GM19467 (cell line): ENCODE measurements at regions not wholly inside any gene's neighbourhood (a gene's known extent, or its start where the extent isn't known, plus 50 kb on each side); places are given as distances from the start of the nearest gene placed in this dataset.

Experiments
- ATAC-seq: cut with Tn5 transposase; IDR thresholded peaks from one replicate; pipeline ENCODE4 v1.9.1; 2021; ENCODE audit warnings: mild to moderate bottlenecking, moderate library complexity; ENCODE audit not compliant: unreplicated experiment

DNA sequence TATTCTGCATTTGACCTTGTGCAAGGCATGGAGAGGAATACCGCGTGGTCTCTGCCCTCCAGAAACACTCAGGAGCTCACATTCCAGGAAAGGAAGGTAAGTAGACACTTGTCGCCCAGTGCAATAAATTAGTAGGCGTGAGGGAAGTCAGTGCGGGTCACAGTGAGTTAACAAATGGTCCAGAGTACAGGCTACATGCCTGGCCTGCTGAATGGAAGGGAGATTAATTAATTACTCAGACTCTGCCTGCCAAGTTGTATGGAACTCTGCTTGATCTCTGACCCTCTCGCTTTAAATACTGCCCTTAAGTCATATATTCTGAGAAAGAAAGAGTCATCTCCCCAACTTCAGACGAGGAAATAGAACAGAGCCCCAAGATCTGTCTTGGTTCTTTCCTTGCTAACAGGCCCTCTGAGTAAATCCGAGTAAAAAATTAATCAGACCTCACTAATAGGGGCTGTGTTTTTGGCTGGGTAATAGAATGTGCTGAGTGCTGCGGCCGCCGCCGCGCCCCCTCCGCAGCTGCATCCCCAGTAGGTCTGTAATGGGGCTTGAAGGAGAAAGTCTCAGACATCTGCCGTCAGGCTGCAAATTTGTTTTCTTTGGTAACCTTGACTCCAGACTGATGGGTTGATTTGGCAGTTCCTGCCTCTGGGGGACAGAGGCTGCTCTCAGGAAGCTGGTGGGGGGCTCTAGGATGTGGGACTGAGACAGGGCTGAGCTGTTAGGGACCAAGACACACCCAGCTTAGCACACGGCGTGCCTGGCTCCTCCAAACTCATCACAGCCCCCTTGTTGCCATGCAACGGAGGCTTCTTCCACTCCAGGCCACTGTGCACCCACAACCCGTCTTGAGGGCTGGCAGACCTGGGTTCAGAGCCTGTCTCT, 144.4 kb downstream of the NSG2 start:
- no peak for ATAC-seq

DNA sequence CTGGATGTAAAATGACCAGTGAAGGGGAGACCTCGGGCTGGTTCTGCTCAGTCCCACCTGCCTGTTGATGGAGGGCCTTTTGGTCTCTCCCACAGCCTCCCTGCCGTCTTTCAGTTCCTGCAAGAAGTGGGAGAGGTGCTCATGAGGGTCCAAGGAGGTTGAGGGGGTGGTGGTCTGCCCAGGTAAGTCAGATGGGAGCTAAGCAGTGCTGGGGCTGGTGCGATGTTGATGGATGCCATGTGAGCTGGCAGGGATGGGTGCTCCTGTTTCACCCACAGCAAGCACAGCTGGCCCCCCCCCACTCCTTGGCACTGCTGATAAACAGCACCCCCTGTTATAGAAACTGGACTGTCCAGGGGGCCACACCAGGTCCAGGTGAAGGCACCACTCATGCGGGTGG, 145.6 kb downstream of the NSG2 start:
- ATAC-seq = no peak

DNA sequence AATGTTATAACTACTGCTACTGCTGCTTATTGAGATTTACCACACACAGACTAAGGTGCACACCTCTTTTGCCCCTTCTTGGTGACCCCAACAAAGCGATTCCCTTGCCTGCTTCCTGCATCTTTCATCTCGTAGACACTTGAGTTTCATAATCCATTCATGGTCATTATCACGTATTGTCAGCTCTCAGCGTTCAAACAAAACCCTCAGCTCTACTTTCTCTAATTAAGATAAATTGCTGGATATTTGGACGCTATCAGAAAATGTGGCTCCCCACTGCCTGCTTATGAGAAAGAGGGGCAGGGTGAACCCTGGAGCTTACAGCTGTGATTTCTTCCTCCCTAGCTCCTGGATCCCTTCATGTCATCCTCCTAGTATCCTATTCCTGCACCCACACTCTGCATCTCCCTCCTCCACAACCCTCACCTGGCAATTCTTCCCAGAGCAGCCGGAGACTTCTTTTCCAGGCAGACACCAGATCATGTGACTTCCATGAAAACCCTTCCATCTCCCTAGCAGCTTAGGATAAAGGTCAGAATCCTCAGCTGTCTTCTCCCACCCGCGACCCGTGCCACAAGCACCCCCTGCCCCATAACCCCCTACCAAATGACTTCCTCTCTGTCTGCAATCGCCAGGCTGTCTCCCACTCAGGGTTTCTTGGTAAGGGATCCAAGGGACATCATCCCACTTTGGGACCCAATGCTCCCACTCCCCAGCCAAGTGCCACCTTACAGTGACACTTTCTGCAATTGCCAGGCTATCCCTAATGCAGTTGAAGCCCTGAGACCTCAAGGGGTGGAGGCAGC, 146.5 kb downstream of the NSG2 start:
- no peak for ATAC-seq

DNA sequence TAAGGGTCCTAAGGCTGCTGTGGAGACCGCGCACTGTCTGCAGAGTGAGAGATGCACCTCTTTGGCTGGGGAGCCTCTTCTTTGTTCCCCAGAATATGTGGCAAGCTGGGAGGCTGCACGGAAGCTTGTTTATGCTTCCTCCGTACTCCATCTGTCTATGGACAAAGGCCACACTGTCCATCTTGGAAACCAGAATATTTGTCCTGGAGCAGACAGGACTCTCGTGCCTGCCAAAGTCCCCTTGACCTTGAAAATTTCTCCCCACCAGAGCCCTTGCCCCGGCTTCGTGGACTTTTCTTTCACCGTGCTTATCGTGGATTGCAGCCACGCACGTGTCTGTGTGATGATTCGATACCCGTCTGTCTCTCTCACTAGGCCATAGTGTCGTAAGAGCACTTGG, 147.4 kb downstream of the NSG2 start:
- ATAC-seq = no peak

DNA sequence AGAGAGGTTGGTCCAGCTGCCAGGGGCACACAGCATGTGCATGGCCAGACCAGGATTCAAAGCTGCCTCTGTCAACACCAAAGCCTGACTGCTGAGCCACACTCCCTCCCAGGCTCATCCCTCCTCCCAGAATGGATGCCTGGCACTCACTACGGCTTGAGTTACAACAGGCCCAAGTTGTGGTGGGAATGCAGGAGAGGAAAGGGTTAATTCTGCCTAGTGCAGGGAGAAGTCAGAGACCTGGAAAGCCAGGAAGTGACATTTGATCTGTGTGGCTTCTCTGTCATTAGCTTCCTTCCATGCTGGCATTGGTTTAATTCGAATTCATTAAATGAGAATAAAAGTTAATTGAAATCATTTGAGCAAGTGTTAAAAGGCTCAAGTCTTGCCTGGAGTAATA, 150.0 kb downstream of the NSG2 start:
- ATAC-seq = no peak

DNA sequence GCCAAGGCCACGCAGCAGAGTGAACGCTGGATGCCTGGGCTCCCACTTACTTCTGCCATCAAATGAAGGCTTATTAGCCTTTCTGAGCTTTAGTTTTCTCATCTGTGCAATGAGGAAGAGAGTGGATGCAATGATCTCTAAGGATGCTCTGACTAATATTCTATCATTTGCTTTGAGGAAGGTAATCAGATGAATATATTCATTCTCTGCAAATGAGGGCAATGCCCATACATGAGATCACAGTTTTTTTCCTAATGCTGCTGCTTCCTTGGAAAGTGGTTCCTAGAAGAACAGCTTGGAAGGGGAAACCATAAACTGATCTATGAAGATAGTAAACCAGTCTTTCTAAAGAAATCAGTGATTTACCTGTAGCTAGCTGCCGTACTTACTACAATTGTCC, 152.4 kb downstream of the NSG2 start:
- no peak for ATAC-seq

DNA sequence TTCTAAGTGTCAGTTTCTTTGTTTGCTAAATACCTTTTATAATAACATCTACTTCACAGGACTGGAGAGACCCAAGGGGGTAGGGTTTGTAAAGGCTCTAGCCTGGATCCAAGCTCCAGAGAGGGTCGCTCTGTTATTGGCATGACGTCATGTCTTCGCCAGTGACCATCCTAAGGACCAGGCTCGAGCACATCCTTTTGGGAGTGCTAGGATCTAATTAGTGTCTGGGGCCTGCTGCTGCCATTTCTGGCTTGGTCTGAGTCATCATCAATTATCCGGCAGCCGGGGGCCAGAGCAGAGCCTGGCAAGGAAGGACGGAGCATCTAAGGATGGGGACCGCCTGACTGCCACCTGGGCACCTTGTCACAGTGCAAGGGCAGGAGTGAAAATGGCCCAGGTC, 153.0 kb downstream of the NSG2 start:
- no peak for ATAC-seq

DNA sequence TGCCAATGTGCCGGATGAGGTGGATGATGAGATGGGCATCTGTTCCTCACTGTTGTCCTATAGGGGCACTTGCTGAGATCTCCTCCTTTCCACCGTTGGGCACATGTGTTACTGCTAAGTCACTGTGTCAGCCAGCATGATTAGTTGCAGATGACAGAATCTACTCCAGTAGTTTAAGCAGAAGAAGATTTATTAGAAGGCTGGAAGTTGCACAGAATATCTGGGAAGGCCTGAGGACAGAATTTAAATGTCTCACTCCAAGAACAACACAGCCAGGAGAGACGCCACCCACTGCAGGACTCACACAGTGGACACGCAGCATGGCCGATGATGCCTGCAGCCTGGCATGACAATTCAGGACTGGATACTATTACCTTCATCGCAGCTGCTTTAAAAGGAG, 157.5 kb downstream of the NSG2 start:
- no peak for ATAC-seq

DNA sequence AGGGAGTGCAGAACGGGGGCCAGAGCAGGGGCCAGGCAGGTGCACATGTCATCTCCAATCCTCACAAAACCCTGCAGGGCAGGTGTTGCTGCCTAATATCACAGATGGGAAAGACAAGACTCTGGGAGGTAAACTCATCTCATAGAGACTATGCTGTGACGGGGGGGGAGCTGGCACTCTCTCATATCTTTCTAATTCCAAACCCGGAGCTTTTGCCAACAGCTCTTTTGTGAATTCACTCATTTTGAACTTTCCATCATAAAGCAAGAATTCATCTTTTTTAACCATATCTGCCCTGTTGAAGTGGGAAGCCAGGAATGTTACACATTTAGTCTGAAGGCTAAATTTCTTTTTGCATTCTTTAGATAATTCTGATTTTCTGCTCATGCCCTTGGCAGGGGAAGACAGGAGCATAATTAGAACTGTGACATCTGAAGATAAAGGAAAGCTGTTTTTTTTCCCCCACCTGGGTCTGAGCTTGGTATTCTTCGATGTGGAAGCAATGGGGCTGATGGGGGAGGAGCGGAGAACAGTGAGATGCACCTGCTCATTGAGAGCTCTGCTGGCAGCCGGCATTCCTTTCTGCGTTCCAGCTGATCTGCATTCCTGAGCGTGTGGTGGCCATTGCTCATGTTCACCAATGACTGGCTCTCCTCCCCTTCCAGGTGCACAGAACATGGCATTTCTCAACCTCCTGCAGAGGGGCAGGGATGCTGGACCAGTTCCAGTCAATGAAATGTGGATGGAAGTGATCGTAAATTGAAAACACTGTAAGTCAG, 159.2 kb downstream of the NSG2 start:
- no peak for ATAC-seq

DNA sequence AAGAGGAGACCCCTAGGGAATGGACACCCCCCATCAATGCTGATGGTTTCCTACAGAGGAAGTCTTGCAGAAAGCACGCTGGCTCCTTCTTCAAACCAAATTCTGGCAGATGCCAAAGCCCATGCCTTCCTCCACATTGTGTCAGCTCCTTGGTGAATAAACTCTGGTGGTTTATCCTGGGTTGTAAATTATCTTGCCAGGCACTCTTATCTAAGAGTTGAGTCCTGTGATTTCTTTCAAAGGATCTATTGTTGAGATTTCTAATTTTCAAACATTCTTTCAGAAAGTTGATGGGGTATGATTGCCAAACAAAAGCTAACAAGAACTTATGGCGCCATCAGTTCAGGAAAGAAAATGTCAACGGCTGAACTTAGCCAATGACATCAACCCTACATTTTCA, 160.4 kb downstream of the NSG2 start:
- no peak for ATAC-seq

DNA sequence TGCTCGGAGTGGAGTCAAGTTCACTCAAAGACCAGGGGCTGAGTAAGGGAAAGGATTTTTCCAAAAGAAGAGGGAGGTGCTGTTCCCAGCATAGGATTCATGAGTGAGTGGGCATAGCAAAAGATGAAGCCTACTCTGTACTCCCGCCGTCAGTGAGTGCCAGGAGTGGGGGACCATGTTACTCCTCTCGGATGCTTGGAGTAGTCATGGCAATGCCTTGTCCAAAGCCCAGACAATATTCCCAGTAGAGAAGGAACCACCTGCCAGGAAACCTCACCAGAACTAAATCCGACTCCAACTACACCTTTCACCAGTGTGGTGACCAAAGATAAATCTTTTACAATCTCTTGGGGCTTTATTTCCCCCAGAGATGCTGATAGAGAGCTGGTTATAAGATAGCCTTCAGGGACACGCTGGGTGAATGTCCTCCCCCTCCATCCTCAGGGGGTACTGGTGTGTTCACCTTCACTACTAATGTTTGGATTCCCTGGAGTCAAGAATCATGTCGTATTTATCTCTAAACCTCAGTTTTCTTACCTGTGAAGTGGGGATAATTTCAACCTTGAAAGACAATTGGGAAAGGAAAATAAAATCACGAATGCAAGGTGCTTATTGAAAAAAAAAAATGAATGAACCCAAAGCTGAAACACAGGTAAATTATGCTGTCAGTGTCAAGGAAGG, 165.2 kb downstream of the NSG2 start:
- no peak for ATAC-seq

DNA sequence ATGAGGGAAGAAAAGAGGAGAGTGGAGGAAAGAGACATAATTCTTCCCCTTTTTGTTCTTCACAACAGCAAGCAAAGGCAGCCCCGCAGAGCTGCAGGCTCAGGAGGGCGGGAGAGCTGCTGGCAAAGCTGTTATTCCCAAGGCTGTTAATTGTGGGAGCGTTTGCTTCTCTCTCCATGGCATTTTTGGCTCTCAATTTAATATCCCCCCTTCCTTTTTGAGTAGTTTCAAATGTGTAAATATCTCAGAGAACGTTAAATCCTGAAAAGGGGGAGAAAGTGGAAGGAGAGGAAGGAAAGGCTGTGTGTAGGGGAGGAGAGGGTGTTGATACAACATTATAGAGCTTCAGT, 165.7 kb downstream of the NSG2 start:
- no peak for ATAC-seq

DNA sequence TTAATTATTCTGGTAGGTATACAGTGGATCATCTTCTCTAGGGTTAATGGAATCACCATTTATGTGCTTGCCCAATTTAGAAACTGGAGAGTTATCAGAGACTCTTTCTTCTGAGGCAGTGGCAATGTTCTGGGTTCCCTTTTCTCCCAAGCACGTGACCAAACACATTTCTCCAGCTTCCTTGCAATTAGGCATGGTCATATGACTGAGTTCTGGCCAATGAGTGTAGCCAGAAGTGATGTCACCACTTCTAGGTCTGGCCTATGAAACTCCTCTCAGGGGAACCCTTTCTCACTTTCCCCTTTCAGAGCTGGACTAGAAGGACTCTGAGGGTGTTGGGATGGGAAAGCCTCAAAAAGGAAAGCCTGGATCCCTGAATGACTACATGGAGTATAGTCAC, 172.0 kb downstream of the NSG2 start:
- no peak for ATAC-seq

DNA sequence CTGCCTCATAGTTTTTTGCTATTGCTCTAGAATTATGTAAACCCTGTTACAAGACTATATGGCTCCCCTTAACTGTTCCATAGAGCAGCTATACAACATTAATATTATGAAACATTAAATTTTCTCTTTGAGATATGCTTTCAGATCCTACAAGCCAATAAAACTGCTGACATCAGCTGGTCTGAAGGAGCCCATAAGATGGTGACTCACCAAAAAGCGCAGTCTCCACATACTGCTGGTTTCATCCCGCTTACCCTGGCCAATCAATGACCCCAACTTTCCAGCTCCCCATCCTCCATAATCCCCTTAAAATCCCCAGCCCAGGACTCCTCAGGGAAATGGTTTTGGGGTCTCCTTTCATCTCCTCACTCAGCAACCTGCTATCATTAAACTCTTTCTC, 172.7 kb downstream of the NSG2 start:
- no peak for ATAC-seq

DNA sequence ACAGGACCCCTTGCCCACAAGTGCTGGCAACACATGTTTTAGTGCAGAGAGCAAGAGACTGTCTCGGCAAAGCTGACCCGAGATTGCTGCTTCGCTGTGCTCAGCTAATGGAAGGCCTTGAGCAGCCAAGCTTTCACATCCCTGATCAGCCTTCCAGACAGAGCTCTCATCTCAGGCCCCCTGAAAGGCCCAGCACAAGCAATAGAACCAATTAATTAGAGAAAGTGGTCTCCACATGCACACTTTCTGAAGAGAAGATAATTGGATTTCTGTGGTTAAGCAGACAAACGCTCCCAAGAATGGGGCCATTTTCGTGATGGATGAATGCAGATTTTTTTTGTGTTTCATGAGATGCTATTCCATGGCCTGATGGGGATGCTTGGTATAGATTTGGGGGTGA, 174.9 kb downstream of the NSG2 start:
- ATAC-seq = no peak

DNA sequence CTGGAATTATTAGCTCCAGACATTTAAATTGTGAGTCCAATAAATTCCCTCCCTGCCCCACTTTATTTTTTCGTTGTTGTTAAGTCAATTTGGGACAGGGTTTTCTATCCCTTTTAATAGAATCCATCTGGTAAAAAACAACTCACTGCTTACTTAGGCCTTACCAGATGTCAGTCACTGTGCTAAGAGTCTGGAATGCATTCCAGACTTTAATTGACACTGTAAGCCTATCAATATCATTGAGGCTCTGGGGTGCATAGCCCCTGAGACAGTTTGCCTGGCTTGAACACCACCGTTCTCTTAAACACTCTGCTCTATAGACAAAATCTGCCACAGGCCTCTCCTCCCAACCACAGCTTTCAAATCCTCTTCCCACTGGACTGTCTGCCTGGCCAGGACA, 175.9 kb downstream of the NSG2 start:
- ATAC-seq = no peak

DNA sequence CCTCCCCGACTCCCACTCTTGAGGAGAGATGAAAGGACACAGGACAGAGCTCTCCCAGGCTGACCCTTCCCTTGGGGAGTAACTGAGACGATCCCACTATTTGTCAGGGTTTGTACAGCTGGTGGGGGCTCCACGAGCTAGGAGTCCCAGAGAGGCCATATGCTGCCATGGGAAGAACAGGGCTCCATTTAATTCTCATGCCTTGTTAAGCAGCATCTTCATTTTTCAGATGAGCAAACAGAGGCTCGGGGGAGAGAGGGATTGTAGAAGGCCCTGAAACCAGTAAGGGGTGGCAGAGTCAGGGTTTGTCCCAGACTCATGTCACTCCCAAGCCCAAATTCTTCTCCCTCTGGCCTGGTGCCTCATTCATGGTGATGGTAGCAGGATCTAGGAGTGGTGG, 176.4 kb downstream of the NSG2 start:
- no peak for ATAC-seq

DNA sequence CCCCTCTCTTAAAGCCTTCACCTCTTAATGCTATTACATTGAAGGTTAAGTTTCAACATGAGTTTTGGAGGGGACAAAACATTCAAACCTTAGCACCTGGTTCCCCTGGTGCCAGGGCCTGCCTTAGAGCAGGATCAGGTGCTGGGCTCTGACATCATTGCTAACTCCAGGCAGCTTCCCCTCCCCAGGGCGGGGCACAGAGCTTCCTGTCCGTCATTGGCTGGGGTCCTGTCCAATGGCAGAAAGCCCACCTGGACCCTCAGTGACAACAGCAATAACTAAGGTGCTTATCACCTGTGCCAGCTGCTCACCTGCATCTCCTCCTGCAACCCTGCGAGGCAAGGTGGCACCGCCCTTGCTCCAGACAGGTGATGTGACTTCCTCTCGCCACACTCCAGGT, 177.4 kb downstream of the NSG2 start:
- no peak for ATAC-seq

DNA sequence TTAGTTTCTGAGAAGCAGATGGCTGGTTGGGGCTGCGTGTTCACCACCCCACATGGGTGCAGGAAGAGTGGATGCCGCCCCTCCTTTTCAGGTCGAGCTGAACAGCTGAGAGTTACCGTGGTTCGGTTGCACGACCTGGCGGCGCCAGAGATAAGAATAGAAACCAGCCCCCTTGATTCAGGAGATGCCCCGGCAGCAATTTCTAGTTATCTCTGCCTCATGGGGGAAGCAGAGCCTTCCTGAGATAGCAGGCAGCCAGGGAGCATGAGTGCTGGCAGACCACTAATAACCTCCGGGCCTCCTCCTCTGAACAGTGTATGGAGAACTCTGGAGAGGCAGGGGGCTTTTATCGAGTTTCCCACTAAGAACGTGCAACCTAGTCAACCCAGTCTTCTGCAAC, 177.8 kb downstream of the NSG2 start:
- ATAC-seq = no peak

DNA sequence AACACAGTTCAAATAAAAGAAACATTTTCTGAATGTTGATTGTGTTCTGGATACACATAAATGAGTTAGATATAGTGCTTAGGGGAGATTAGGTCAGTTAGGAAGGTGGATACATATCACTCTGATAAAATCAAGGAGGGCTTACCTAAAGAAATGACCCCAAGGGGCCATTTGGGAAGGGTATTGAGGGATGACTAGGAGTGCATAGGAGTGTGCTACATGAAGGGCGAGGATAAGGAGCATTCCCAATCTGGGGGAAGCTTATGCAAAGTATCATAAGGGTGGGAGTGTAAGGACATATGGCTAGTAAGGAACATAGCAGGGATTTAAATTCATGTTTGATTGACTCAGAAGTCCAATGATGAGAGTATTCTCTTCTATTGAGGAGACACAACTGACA, 183.6 kb downstream of the NSG2 start:
- no peak for ATAC-seq
